Dedifferentiated amniotic fluid mesenchymal stem cell (primary cell): ENCODE measurements at regions not wholly inside any gene's neighbourhood (a gene's known extent, or its start where the extent isn't known, plus 50 kb on each side); places are given as distances from the start of the nearest gene placed in this dataset.

Experiments
- DNase-seq: peaks from one replicate; pipeline ENCODE4 v3.0.0-alpha.2; 2016; ENCODE audit errors: extremely low spot score

DNA sequence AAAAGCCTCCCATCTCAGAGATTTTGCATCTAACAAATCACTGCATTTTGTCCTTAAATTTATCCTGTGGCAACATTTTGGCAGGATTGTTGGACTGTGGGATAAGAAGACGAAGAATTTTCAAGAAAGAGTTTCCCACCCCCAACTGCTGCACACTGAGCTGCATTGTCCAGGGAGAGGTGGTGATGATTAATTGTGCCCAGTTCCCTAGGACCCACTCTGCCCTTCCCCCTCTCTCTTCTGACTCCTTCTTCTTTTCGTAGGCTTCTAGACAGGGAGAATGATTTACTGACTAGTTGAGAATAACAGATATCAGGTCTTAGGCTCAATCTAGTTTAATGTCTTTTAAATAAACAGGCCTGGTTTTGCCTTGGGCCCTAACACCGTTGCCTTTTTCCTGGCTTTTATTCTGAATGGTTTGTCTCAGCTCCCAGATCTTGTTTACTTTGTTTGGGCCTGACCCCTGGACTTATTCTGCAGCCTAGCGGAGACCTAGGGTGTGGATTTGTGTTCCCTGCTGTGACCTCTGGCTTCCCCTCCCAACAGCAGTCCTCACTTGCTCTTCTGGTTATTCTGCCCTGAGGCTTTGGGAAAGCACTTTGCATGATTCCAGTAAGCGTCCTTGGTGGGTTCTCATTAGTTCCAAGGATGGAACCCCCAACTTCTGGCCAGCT, 233.3 kb downstream of the INSIG2 start:
- DNase-seq = no peak

DNA sequence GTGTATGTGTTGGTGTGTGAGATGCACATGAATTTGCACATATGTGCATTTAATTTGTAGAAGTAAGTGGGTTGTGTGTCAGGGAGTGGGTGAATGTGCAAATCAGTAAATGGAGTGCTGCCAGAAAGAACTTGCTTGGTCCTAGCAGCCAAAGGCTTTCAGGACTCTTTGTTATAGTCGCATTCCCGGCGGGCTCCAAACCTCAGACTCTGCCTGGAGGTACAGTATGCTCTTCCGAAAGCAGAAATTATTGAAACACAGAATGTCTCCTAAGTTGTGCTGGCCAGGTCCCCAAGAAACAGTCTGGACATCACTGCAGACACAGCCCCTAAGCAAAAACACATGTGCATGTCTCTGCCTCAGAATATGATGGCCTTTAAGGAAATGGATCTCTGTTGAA, 232.4 kb downstream of the INSIG2 start:
- DNase-seq = no peak

DNA sequence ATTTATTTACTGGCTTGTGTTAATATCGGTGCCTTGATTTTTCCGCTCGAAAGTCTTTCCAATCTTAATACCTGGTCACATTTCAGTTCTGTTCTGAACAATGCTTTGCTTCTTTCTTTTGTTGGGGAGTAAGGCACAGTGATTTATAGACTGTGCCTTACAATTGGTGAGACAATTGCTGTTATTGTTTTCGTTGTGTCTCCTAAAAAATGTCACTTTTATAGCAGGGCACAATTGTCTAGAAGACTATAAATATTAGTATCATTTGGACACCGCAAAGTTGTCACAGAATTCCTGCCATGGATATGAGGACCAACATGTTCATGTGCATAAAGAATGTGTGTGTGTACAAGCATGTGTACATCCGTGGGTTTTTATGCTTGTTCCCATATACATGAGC, 231.9 kb downstream of the INSIG2 start:
- no peak for DNase-seq

DNA sequence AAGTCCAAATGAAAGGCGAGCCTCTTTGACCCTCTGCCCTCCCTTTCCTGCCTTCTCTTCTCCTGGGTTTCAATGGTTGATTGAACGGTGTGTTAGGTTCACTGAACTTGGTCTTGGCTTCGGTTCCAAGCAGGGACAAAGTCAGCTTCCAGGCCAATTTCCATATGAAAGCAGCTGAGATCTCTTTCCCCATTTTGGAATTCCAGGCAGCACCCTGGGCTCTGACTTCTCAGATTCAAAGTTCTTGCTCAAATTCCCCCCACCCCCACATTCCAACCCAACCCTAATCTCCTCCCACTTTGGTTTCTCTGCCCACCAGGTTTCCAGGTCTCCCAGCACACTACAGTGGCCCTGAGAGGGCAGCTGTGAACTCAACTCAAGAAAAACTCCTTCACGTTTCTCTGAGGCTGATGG, 231.0 kb downstream of the INSIG2 start:
- DNase-seq = no peak

DNA sequence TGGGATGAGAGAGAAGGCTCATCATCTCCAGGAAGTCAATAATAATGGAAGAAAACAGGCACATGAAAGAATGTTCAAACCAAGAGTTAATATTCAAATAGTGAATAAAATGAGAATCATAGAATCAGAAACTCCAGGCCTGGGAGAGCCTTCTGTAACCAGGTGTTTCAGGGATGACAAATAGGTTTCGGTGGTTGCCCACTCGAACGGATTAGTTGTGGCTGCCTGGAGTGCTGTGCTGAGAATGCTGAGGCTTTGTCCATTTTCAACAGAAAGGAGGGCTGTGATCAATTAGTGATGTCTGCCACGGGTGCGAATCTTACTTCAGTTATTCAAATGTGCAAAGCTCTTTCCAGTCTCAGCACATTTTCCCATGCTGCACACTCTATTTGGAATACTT, 227.3 kb downstream of the INSIG2 start:
- DNase-seq = no peak

DNA sequence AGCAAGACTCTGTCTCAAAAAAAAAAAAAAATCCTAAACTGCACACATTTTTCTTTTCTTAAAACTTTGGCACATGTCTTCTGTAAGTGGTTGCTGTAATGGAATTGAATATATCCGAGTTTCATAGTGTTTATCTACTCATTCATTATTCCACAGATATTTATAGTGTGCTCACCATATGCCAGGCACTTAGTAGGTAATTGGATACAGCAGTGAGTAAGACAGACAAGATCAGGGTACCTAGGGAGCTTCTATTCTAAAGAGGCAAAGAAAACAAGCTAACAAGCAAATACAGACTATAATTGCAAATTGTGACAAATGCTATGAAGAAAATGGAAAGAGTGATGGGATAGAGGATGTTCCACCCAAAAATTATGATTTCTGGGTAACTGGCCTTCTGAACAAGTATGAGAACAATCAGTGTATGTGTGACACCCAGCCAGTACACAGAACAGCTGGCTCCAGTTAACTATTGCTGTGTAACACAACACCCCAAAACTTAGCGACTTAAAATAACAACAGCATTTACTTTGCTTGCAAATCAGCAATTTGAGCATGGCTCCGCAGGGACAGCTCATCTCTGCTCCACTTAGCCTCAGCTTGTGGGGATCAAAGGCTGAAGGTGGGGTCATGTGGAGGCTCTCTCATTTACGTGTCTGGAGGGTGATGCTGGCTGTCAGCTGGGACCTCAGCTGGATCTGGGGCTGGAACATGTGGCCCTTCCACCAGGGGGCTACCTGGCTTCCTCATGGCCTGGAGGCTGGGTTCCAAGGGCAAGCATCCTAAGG, 224.9 kb downstream of the INSIG2 start:
- no peak for DNase-seq

DNA sequence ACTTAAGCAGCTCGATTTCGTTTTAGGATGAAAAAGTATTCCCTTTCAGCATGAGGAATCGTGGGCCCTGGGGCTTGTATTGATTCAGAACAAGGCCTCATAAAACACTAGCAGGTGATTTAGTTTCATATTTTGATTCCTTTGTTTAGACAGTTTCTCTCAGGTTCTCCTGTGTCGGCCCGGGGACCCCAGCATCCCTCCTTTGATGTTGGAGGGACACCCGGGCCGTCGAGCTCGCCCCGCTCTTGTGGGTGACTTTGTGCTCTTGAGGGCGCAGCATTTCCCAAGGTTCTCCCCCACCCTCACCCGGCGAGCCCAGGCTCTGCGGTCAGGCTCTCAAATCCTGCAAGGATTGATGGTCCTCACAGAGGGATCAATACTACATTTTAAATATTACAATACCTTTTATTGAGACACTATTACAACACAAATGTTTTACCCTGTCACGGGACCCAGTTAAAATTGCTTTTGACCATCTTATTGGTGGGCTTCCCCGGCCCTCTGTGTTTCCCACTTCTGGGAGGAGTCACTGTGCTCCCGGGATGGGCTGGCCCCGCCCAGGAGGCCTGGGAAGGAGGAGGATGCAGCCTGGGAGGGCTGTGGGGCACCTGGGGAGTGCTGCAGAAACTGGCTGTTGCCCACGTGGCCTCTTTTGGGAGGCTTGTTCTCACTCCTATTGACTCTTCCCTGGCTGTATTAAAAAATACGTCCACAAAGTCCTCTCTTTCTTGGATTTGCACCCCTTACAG, 222.6 kb downstream of the INSIG2 start:
- no peak for DNase-seq

DNA sequence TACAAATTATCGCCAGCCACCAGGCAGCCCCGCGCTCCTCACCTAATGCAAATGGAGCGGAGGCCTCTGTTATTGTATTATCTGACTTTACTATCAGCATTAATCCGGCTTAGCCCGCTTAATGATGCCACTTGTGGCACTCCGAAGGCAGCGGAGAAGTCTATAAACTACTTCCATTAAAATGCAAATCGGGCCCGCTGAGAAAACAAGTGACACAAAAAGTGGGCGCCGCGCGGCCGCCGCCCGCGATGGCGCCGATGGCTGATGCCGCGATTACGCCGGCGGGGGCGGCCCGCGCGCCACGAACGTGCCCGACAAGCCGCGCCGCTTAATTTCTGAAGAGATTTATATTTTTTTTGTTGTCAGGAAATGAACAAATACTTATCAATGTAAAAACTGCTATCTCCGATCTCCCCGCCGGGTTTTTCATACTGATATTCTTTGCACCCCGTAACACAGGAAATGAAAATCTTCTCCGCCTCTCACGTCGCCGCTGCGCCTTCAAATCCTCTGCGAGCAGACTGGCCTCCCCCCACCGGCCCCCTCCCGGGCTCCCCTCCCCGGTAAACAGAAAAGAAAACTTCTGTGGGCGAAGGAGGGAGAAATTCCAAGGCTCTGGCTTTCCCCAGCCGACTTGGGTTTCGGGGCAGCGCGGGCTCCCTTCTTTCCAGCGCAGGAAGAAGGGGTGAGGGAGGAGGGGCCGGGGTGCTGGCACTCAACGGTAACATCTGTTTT, 221.8 kb downstream of the INSIG2 start:
- no peak for DNase-seq

DNA sequence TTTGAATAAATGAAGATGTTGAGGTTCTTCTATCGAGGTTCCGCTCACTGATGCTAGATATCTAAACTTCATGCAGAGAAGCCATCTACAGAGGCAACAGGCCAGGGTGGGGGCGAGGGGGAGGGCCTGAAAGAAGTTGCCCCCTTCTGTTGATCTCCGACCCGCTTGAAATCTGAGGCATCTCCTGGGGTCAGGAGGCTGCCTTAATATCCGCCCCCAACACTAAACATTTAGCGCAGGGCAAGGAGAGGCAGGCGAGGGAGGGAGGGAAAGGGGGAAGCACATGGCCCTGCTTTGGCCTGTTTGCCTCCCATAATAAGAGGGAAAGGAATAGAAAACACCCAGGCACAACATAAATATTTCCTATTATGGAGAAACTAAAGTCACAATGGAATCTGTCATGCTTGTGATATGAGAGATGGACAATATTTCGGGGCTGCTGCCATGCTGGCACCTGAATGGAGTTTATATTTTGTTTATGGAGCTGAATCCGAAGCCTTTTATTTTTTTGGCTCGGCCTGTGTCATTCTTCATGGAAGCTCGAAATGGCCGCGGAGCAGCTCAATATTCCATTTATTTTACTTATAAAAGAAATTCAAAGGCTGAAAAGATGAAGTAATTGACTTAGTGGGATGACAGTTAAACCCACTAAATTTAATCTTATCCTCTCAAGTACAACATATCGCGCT, 221.1 kb downstream of the INSIG2 start:
- DNase-seq = no peak

DNA sequence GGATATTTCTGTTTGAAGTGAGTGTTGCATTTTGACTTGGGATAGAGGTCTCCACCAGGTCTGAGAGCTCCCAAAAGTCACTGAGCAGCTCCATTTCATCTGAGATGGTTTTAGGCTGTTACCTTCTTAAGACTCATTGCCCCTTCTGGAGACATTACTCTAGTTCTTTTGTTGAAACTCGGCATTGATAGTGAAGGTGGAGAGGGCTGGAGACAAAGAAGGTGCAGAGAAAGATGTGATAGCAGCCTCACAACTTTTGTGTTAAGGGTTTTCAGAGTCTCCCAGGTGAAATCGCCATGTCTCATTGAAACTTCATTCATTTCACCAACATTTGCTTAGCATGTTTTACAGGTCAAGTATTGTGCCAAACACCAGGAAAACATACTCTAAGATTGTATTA, 219.6 kb downstream of the INSIG2 start:
- no peak for DNase-seq

DNA sequence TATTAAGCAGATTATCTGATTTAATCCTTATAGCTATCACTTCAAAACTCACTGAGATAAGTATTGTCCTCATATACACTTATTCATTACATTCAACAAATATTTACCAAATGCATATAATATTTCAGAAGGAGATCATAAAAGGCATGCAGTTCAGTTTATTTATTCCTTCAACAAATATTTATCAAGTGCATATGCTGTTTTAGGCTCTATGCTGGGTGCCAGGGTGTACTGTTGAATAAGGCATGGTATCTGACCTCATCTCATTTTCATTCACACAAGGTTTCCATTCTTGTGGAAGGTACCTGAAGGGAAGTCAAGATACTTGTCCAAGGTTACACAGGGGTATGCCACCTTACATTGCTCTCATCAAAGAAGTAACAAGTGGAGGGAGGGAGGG, 213.0 kb downstream of the INSIG2 start:
- DNase-seq = no peak

DNA sequence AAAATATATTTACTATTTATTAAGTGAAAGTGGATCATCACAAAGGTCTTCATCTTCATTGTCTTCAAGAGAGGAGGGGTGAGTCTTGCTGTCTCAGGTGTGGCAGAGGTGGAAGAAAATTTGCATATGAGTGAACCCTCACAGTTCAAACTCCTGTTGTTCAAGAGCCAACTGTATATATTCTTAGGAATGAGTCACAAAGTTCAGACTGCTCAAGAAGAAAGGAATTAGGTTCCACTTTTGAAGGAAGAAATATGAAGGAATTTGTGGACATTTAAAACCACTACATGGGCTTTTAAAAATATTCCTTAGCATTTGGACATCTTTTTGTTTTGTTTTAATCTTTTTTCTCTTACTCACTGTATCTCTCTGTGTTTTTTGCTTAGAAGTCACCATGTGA, 212.6 kb downstream of the INSIG2 start:
- no peak for DNase-seq

DNA sequence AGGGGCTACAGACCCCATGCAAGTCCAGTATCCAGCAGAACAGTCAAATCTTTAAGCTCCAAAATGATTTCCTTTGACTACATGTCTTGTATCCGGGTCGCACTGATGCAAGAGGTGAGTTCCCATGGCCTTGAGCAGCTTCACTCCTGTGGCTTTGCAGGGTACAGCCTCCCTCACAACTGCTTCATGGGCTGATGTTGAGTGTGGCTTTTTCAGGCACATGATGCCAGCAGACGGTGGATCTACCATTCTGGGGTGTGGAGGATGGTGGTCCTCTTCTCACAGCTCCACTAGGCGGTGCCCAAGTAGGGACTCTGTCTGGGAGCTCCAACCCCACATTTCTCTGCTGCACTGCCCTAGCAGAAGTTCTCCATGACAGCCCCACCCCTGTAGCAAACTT, 208.4 kb downstream of the INSIG2 start:
- DNase-seq = no peak

DNA sequence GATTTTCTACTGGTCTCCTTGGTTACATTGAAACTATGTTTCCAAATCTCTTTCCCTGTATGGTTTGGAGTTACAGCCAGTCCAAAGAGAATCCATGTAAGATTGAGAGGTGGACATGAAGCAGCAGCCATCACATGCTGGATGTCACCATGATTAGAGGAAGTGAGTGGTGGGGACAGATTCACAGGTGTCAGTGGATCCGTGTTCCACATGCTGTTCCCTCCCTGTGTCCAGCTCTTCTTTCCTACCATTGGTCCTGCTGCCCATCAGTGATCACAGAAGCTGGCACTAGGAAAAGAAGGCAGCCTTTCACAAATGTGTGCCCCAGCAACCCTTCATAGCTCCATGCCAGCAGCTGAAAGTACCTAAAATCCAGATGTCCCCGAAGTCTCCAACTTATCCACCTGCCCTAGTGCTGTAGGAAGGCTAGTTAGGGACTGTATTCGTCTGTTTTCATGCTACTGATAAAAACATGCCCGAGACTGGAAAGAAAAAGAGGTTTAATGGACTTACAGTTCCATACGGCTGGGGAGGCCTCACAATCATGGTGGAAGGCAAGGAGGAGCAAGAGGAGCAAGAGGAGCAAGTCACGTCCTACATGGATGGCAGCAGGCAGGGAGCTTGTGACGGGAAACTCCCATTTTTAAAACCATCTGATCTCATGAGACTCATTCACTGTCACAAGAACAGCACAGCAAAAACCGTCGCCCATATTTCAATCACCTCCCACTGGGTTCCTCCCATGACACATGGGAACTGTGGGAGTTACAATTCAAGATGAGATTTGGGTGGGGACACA, 207.5 kb downstream of the INSIG2 start:
- no peak for DNase-seq

DNA sequence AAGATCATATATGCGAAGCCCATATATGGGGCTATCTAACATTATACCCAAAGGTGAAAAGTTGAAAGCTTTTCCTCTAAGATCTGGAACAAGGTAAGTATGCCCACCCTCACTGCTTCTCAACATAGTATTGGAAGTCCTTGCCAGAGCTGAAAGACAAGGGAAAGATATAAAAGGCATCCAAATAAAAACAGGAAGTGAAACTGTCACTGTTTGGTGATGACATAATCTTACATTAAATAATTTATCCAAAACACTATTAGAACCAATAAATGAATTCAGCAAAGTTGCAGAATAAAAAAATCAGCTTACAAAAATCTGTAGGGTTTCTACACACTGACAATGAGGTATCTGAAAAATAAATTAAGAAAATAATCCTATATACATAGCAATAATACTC, 205.8 kb downstream of the INSIG2 start:
- no peak for DNase-seq

DNA sequence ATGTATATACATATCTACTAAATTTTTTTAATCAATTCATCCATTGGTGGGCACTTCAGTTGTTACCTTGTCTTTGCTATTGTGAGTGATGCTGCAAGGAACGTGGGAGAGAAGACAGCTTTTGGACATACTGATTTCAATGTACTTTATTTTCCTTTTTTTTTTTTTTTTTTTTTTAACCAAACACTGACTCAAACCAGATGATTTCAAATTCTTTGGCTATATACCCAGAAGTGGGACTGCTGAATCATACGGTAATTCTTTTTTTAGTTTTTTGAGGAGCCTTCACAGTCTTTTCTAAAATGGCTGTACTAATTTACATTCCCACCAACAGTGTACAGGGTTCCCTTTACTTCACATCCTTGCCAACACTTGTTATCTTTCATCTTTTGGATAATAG, 204.7 kb downstream of the INSIG2 start:
- DNase-seq = no peak

DNA sequence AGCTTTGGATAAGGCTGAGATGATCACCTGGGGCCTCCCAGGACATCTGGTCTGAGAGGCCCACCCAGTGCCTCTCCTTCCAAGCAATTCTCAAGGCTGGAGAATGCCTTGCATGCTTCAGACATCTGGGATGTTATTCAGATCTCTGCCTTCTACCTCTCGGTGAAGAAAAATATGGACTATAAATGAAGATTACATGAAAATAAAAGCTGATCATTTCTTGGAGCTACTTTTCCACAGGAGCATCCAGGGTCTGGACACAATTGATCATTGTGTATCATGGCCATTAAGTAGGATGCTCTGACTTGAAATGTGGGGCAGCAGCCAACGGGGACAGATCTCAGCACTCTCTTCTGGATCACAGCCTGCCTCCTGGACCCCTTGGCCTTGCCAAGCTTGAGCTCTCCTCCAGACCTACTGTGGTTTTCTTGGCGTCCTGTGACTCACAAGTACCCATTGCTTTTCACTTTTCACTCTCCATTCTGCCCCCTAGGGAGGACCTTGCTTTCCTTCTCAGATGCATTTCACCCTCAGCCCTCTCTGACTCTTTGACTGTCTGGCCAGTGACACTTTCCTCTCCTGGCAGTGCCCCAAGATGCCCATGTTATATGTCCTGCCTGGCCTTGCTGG, 203.1 kb downstream of the INSIG2 start:
- no peak for DNase-seq

DNA sequence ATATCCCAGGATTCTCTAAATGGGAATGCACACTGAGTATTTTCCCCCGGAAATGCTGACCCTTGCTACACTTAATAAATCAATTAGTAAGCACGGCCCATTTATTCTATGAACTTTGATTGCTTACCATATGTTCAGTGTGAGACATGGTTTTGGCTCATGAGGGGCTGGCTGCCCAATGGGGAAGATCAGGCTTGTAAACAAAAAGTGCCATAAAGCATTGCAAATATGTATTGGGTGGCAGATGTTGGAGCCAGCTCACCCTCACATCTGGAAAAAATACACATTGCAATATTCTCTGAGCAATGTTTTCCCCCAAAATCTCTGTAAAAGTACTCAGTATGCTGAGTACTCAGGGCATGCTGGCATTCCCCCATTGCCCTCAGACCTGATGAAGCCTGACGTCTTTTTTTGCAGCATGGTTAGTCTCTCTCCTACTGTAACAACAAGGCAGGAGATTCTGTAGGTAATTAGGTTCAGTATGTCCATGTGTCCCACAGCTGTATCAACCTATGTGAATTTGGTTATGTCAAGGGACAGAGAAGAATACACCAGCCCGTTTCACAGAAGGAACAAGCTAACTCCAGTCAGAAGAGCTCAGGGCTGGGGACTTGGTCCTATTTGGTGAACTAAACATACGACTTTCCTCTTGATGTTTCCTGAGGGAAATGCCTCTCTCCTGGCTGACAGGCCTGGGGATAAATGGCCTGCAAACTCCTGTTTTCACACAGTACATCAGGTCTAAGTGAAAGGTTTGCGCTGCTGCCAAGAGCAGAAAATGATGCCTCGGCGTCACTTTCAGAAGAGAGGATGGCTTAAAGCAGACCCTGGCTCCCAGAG, 202.4 kb downstream of the INSIG2 start:
- DNase-seq = no peak

DNA sequence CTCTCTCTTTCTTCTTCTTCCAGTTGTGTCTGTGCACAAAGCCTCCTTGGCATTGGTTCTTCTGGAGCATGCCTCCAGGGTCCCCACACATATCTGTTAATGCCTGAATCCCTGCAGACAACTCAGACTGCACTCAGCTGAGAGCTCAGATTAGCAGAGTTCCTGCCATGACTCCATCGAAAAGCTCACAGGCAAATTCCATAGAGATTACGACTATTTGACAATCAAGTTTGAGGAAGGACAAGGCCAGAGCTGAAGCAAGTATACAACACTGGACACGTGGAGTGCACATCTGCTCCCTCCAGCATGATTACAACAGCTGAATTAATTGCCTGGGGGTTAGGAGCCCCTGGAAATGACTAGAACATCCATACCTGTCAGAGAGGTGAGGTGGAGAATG, 190.7 kb downstream of the INSIG2 start:
- no peak for DNase-seq
